Breast epithelium (tissue), 3 donors: ENCODE measurements at regions not wholly inside any gene's neighbourhood (a gene's known extent, or its start where the extent isn't known, plus 50 kb on each side); places are given as distances from the start of the nearest gene placed in this dataset.

Experiments
- CTCF ChIP-seq, 3 donors: fragments of 450-650 bp; IDR thresholded peaks; one replicate each; pipeline ENCODE4 v1.5.1; 2016 to 2017; ENCODE audit warnings: antibody characterized with exemption in 3 of 3, mild to moderate bottlenecking in 3 of 3, moderate library complexity in 3 of 3
- POLR2A ChIP-seq: fragments of 450-650 bp; IDR thresholded peaks from one replicate; pipeline ENCODE4 v1.6.1; 2016; ENCODE audit warnings: antibody characterized with exemption, mild to moderate bottlenecking, moderate library complexity

- no peak for TF ChIP-seq CTCF (IDR thresholded peaks at IDR 0.05)
- TF ChIP-seq POLR2A = no peak
These were observed 107.7 kb upstream of the VANGL1 start for GRCh38 chr1:115534106-115534505.
